Osteocyte (in vitro differentiated cells): ENCODE measurements at regions not wholly inside any gene's neighbourhood (a gene's known extent, or its start where the extent isn't known, plus 50 kb on each side); places are given as distances from the start of the nearest gene placed in this dataset.

ENCODE experiments used
- DNase-seq: peaks from one replicate; pipeline ENCODE4 v3.0.0; 2021; ENCODE audit warnings: mixed read lengths; ENCODE audit not compliant: unreplicated experiment; ENCODE audit errors: extremely low spot score
- H3K27ac Mint-ChIP-seq: one replicate; pipeline ENCODE4 v1.8.0; 2021; ENCODE audit warnings: mild to moderate bottlenecking, mixed read lengths; ENCODE audit not compliant: unreplicated experiment
- H3K27me3 Mint-ChIP-seq: one replicate; pipeline ENCODE4 v1.8.0; 2021; ENCODE audit warnings: mixed read lengths; ENCODE audit not compliant: unreplicated experiment
- H3K36me3 Mint-ChIP-seq: one replicate; pipeline ENCODE4 v1.8.0; 2021; ENCODE audit warnings: mixed read lengths; ENCODE audit not compliant: unreplicated experiment
- H3K4me1 Mint-ChIP-seq: one replicate; pipeline ENCODE4 v1.8.0; 2021; ENCODE audit warnings: mixed read lengths; ENCODE audit not compliant: unreplicated experiment
- H3K4me3 Mint-ChIP-seq: one replicate; pipeline ENCODE4 v1.8.0; 2021; ENCODE audit warnings: mild to moderate bottlenecking, moderate library complexity, mixed read lengths; ENCODE audit not compliant: unreplicated experiment
- H3K9me3 Mint-ChIP-seq: one replicate; pipeline ENCODE4 v1.8.0; 2021; ENCODE audit warnings: mixed read lengths; ENCODE audit not compliant: unreplicated experiment
- CTCF ChIP-seq: fragments of 200-600 bp; sonication (generic); IDR thresholded peaks from 2 replicates; pipeline ENCODE4 v1.5.0; 2021; ENCODE audit warnings: antibody characterized with exemption, mild to moderate bottlenecking, moderate library complexity

DNA sequence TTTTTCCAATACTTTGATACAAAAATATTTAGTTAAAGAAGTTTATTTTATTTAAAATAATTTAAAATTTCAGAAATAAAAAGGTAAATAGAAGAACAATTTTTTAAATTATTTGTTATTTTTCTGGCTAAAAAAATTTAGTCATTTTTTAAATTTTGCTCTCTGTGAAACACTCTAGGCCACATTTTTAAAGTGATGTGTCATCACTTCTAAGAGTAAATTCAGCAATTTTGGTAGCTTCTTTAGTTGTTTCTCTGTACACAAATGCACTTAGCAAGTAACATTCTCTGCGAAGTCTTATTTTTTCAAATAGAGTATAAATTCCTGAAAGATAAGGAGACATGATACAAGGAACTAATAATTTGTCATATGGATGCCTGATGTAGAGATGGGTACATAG is 760.0 kb upstream of the PRMT6 start:
- no peaks in the 10 kb centered on the region for H3K36me3 Mint-ChIP-seq
- H3K4me3 Mint-ChIP-seq = no peak overlapping the region
- peaks cover 8% of the 10 kb centered on the region for H3K9me3 Mint-ChIP-seq
- no peak for DNase-seq
- no peaks in the 10 kb centered on the region for H3K4me1 Mint-ChIP-seq
- H3K27ac Mint-ChIP-seq = no peak overlapping the region
- no peaks in the 10 kb centered on the region for H3K27me3 Mint-ChIP-seq
- no peak for TF ChIP-seq CTCF

DNA sequence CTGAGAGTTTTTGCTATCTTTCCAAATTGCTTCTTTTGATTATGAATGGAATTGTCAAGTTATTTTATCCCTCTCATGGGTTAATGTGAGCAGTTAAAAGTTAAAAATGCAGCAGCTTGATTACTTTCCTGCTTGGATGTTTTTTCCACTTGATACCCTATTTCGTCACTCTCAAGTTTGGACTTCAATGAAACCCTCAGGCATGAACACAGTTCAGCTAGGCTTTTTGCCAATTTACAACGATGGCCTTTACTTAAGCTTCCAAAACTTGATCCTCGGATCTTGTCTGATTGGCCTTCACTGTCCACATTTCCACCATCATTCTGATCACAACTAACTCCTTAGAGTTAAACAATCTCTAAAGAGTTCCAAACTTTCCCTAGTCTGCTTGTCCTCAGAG is 752.4 kb upstream of the PRMT6 start:
- Mint-ChIP-seq H3K27ac (no peak overlapping the region), H3K4me1 (no peaks in the 10 kb centered on the region), H3K27me3 (no peaks in the 10 kb centered on the region), H3K9me3 (peaks cover 32% of the 10 kb centered on the region), H3K4me3 (no peak overlapping the region), H3K36me3 (no peaks in the 10 kb centered on the region)
- no peak for DNase-seq
- no peak for TF ChIP-seq CTCF

DNA sequence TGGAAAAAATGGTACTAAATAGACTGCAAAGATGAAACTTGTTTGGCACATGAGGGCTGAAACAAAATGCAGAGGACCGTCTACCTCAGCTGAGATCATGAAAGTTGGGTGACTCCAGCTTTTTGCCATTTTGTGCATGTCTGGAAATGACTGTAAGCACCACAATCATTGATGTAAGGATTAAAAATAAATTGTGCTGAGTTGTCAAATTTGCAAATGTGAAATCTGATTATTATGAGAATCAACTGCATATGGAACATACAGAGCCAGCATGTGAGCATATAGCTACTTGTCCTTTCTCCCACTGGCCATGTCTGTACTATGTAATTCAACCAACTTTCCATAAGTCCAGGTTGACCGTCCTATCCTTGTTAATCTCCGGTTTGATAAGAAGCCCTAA is 736.9 kb upstream of the PRMT6 start:
- no peaks in the 10 kb centered on the region for H3K27me3 Mint-ChIP-seq
- H3K27ac Mint-ChIP-seq = no peak overlapping the region
- peaks cover 18% of the 10 kb centered on the region for H3K9me3 Mint-ChIP-seq
- no peaks in the 10 kb centered on the region for H3K36me3 Mint-ChIP-seq
- no peak for TF ChIP-seq CTCF
- no peak for DNase-seq
- no peak overlapping the region for H3K4me3 Mint-ChIP-seq
- no peaks in the 10 kb centered on the region for H3K4me1 Mint-ChIP-seq

DNA sequence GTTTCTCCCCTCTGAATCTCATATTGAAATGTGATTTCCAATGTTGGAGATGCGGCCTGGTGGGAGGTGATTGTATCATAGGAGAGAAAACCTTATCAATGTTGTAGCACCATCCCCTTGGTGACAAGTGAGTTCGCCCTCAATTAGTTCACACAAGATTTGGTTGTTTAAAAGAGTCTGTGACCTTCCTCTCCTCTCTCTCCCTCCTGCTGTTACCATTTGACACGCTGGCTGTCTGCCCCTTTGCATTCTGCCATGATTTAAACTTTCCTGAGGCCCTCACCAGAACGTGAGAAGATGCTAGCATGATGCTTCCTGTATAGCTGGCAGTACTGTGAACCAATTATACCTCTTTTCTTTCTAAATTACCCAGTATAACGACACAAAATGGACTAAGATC is 730.9 kb upstream of the PRMT6 start:
- Mint-ChIP-seq H3K9me3 (peaks cover 6% of the 10 kb centered on the region), H3K27ac (no peak overlapping the region), H3K4me3 (no peak overlapping the region), H3K36me3 (no peaks in the 10 kb centered on the region), H3K27me3 (no peaks in the 10 kb centered on the region), H3K4me1 (no peaks in the 10 kb centered on the region)
- no peak for DNase-seq
- no peak for TF ChIP-seq CTCF

DNA sequence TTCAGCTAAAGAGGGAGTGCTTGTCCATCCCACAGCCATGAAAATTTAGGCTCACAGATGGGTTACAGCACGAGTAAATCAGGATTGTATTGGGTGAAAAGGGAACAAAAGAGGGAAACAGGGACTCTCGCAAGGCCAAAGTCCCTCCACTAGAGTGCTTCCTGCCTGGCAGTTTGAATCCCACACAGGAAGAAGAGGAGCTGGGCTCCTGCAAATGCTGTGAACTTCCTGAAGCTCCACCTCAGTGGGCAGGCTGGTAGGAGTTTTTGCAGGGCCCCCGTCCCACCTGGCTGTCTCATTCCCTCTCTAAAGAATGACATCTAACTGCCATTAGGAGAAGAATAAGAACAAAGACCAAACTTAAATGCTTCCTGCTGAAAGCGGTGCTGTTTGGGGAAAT is 712.0 kb upstream of the PRMT6 start:
- no peaks in the 10 kb centered on the region for H3K27me3 Mint-ChIP-seq
- H3K36me3 Mint-ChIP-seq = no peaks in the 10 kb centered on the region
- no peak for DNase-seq
- peaks cover 24% of the 10 kb centered on the region for H3K9me3 Mint-ChIP-seq
- no peak overlapping the region for H3K27ac Mint-ChIP-seq
- no peak for TF ChIP-seq CTCF
- no peaks in the 10 kb centered on the region for H3K4me1 Mint-ChIP-seq
- no peak overlapping the region for H3K4me3 Mint-ChIP-seq
